Fibroblast of lung (primary cell): ENCODE measurements at regions not wholly inside any gene's neighbourhood (a gene's known extent, or its start where the extent isn't known, plus 50 kb on each side); places are given as distances from the start of the nearest gene placed in this dataset.

Experiments
- DNase-seq, 2 donors: peaks; one replicate each; pipeline versions ENCODE4 v3.0.0 to v3.0.0-alpha.2; 2010; ENCODE audit warnings: low read depth in 2 of 2
- H2AFZ ChIP-seq: 2 replicates; pipeline ENCODE4 v1.5.1; 2012; ENCODE audit warnings: low read length, control low read depth, inconsistent platforms
- H3K27ac ChIP-seq: 2 replicates; pipeline ENCODE4 v1.5.1; 2011; ENCODE audit warnings: low read length, control low read depth; ENCODE audit not compliant: insufficient read depth
- H3K27me3 ChIP-seq: 2 replicates; pipeline ENCODE4 v1.5.1; 2011; ENCODE audit warnings: mild to moderate bottlenecking, low read length; ENCODE audit not compliant: control insufficient read depth, insufficient read depth
- H3K36me3 ChIP-seq: 2 replicates; pipeline ENCODE4 v1.5.1; 2011; ENCODE audit warnings: low read length; ENCODE audit not compliant: control insufficient read depth, insufficient read depth
- H3K4me1 ChIP-seq: 2 replicates; pipeline ENCODE4 v1.5.1; 2011; ENCODE audit warnings: low read length; ENCODE audit not compliant: control insufficient read depth, insufficient read depth; ENCODE audit errors: extremely low read depth
- H3K4me2 ChIP-seq: 2 replicates; pipeline ENCODE4 v1.5.1; 2011; ENCODE audit warnings: low read length, control low read depth; ENCODE audit not compliant: insufficient read depth; ENCODE audit errors: extremely low read depth
- H3K4me3 ChIP-seq, 4 experiments: fragments of 200-600 bp in 1 of 4; sonication (generic) in 1 of 4; replicated peaks in 1 of 4; 2 replicates each; pipeline ENCODE4 v1.5.1; 2011 to 2016; ENCODE audit warnings: low read length in 4 of 4, low read depth in 3 of 4, mild to moderate bottlenecking in 3 of 4, control low read depth in 2 of 4, inconsistent platforms in 1 of 4, mixed read lengths in 1 of 4; ENCODE audit not compliant: insufficient read depth in 1 of 4; ENCODE audit errors: control extremely low read depth in 1 of 4
- H3K79me2 ChIP-seq: 2 replicates; pipeline ENCODE4 v1.5.1; 2012; ENCODE audit warnings: mild to moderate bottlenecking, low read length, inconsistent platforms; ENCODE audit not compliant: control insufficient read depth, insufficient read depth
- H3K9ac ChIP-seq: 2 replicates; pipeline ENCODE4 v1.5.1; 2011; ENCODE audit warnings: mild to moderate bottlenecking, low read length, control low read depth; ENCODE audit not compliant: insufficient read depth
- H3K9me3 ChIP-seq: 2 replicates; pipeline ENCODE4 v1.5.1; 2012; ENCODE audit warnings: low read depth, low read length; ENCODE audit not compliant: control insufficient read depth, insufficient read depth
- H4K20me1 ChIP-seq: 2 replicates; pipeline ENCODE4 v1.5.1; 2011; ENCODE audit warnings: low read length; ENCODE audit not compliant: control insufficient read depth, insufficient read depth; ENCODE audit errors: extremely low read depth
- CTCF ChIP-seq, 2 donors: IDR thresholded peaks in 1 of 2; conservative IDR thresholded peaks in 1 of 2; 1 replicate in 1 of 2; 2 replicates in 1 of 2; pipeline ENCODE4 v1.5.1; 2011 to 2012; ENCODE audit warnings: low read length in 2 of 2, control low read depth in 1 of 2, inconsistent platforms in 1 of 2, low read depth in 1 of 2, mild to moderate bottlenecking in 1 of 2
- EZH2 ChIP-seq: IDR thresholded peaks from 2 replicates; pipeline ENCODE4 v1.5.1; 2012; ENCODE audit warnings: low read length, control low read depth, mild to moderate bottlenecking; ENCODE audit errors: missing control alignments

DNA sequence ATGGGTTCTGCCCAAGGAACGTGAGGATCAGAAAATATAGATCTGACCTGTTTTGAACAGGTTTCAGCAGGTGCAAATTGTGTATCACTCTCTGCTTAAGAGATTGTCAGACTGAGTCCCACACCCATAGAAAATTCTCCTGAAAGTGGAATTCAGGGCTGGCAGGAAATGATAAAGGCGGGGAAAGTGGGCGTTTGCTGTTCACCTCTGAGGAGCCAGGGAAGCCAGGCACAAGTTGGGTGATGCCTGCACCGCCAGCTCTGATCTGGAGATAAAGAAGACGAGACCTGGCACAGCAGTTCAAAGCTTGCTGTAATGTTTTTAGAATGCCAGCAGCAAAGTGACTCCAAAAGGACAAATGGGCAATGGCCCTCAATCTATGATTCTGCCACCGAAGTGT is 356.5 kb upstream of the SOX5 start:
- no peaks in the 10 kb centered on the region for H3K36me3 ChIP-seq
- no peaks in the 10 kb centered on the region for H3K9me3 ChIP-seq
- H3K4me3 ChIP-seq: no peak overlapping the region
- no peaks in the 10 kb centered on the region for H3K79me2 ChIP-seq
- no peaks in the 10 kb centered on the region for H3K4me1 ChIP-seq
- no peak overlapping the region for H2AFZ ChIP-seq
- no peak overlapping the region for H3K27ac ChIP-seq
- H3K27me3 ChIP-seq: no peaks in the 10 kb centered on the region
- TF ChIP-seq EZH2 (no peak), CTCF (conservative IDR thresholded peaks at IDR 0.05 in 1 of 2, IDR thresholded peaks at IDR 0.05 in 1 of 2; ENCODE audit: low read depth in 1 of 2, low read length in 2 of 2) (no peak)
- no peaks in the 10 kb centered on the region for H4K20me1 ChIP-seq
- no peak for DNase-seq
- no peak overlapping the region for H3K4me2 ChIP-seq
- H3K9ac ChIP-seq: no peak overlapping the region

GRCh38 chr12:24304285-24304684 is 354.8 kb upstream of the SOX5 start:
- Histone ChIP-seq H2AFZ (no peak overlapping the region), H3K4me1 (no peaks in the 10 kb centered on the region), H3K4me3 (no peak overlapping the region), H3K27me3 (no peaks in the 10 kb centered on the region), H3K79me2 (no peaks in the 10 kb centered on the region), H3K9ac (no peak overlapping the region), H3K4me2 (no peak overlapping the region), H3K27ac (no peak overlapping the region), H3K9me3 (no peaks in the 10 kb centered on the region), H3K36me3 (no peaks in the 10 kb centered on the region), H4K20me1 (no peaks in the 10 kb centered on the region)
- TF ChIP-seq EZH2 (no peak), CTCF (conservative IDR thresholded peaks at IDR 0.05 in 1 of 2, IDR thresholded peaks at IDR 0.05 in 1 of 2; ENCODE audit: low read depth in 1 of 2, low read length in 2 of 2) (no peak)
- DNase-seq: no peak

- no peak for DNase-seq
Measured at GRCh38 chr12:24302708-24303107, 353.2 kb upstream of the SOX5 start.

More at GRCh38 chr12:24302708-24303107, 353.2 kb upstream of the SOX5 start:
- no peak for TF ChIP-seq CTCF (conservative IDR thresholded peaks at IDR 0.05 in 1 of 2, IDR thresholded peaks at IDR 0.05 in 1 of 2; ENCODE audit: low read depth in 1 of 2, low read length in 2 of 2)
- no peak for TF ChIP-seq EZH2
- Histone ChIP-seq H4K20me1 (no peaks in the 10 kb centered on the region), H3K27me3 (no peaks in the 10 kb centered on the region), H2AFZ (no peak overlapping the region), H3K9me3 (no peaks in the 10 kb centered on the region), H3K36me3 (no peaks in the 10 kb centered on the region), H3K79me2 (no peaks in the 10 kb centered on the region), H3K27ac (no peak overlapping the region), H3K9ac (no peak overlapping the region), H3K4me1 (no peaks in the 10 kb centered on the region), H3K4me3 (no peak overlapping the region), H3K4me2 (no peak overlapping the region)
